ENCODE measurements at regions not wholly inside any gene's neighbourhood (a gene's known extent, or its start where the extent isn't known, plus 50 kb on each side); places are given as distances from the start of the nearest gene placed in this dataset.
"Not testable (repeated sequence)": the region's sequence is repeated elsewhere in the genome, so short reads cannot be mapped to it uniquely, and the experiment has no call there.

DNA sequence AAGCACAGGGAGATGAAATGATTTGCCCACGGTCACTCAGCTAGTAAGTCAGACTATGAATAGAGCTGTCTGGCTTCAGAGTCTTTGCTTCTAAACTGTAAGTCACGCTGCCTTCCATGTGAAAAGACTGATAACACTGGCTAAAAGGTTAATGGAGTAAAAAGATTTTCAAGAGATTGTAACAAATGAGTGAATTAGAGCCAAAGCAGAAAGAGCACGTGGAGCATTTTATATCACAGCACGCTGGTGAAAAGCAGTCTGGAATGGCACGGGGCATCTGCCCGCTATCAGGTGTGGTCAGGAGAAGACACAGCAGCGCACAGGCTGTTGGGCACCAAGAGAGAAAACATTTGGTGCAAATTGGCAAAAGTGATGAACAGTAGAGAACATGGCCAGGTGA is 144.8 kb upstream of the GALNT2 start:
- H3K9me3 ChIP-seq (ENCODE audit: severe bottlenecking), result no peaks in the 10 kb centered on the region
- no peak for DNase-seq
- no peak overlapping the region for H3K4me3 ChIP-seq (ENCODE audit: low read depth, low read length)
- no peaks in the 10 kb centered on the region for H3K27me3 ChIP-seq (ENCODE audit: insufficient read depth, low read depth, severe bottlenecking)
- H3K36me3 ChIP-seq, result no peaks in the 10 kb centered on the region
- TF ChIP-seq, protein P1, sequence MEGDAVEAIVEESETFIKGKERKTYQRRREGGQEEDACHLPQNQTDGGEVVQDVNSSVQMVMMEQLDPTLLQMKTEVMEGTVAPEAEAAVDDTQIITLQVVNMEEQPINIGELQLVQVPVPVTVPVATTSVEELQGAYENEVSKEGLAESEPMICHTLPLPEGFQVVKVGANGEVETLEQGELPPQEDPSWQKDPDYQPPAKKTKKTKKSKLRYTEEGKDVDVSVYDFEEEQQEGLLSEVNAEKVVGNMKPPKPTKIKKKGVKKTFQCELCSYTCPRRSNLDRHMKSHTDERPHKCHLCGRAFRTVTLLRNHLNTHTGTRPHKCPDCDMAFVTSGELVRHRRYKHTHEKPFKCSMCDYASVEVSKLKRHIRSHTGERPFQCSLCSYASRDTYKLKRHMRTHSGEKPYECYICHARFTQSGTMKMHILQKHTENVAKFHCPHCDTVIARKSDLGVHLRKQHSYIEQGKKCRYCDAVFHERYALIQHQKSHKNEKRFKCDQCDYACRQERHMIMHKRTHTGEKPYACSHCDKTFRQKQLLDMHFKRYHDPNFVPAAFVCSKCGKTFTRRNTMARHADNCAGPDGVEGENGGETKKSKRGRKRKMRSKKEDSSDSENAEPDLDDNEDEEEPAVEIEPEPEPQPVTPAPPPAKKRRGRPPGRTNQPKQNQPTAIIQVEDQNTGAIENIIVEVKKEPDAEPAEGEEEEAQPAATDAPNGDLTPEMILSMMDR (IDR thresholded peaks at IDR 0.05; ENCODE audit: low read depth, low read length), result no peak
- no peak overlapping the region for H3K27ac ChIP-seq

DNA sequence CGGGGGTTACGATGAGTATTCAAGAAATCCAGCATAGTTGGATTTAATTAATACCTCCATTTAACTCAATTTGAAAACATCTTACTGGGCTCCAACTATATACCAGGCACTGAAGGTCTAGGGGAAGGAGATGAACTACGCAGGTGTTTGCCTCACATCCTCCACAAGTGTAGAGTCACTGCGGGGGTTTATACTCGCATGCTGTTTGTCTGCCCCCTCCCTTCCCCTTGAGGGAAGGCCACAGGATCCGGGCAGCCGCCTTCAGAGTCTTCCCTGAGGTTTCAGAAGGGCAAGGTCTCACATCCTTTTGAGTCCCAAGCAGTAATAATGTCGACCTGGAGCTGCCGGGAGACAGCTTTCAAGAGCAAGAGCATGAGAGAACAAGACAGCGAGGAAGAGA is 142.4 kb upstream of the GALNT2 start:
- H3K36me3 ChIP-seq, result no peaks in the 10 kb centered on the region
- no peaks in the 10 kb centered on the region for H3K9me3 ChIP-seq (ENCODE audit: severe bottlenecking)
- H3K27me3 ChIP-seq (ENCODE audit: insufficient read depth, low read depth, severe bottlenecking), result no peaks in the 10 kb centered on the region
- no peak for DNase-seq
- no peak overlapping the region for H3K4me3 ChIP-seq (ENCODE audit: low read depth, low read length)
- no peak overlapping the region for H3K27ac ChIP-seq
- TF ChIP-seq, protein P1 (IDR thresholded peaks at IDR 0.05; ENCODE audit: low read depth, low read length), result no peak

DNA sequence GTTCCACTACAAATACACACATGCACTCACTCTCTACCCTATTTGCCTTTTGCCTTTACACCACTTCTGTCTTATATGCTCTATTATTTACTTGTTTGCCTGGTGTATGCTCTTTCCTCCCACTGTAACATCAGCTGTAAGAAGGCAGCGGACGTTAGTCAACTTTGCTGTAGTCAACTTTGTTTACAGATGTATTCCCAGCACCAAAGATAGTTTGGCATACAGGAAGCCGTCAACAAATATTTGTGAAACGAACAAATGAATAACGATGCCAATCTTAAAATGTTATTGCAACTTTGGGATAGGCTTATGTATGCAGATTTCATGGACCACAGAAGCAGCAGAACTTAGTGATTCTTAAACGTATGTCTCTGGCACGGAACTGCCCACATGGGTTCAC is 138.3 kb upstream of the GALNT2 start:
- H3K27ac ChIP-seq, result no peak overlapping the region
- H3K36me3 ChIP-seq, result no peaks in the 10 kb centered on the region
- TF ChIP-seq, protein P1 (IDR thresholded peaks at IDR 0.05; ENCODE audit: low read depth, low read length), result no peak
- H3K4me3 ChIP-seq (ENCODE audit: low read depth, low read length), result no peak overlapping the region
- H3K27me3 ChIP-seq (ENCODE audit: insufficient read depth, low read depth, severe bottlenecking), result no peaks in the 10 kb centered on the region
- no peaks in the 10 kb centered on the region for H3K9me3 ChIP-seq (ENCODE audit: severe bottlenecking)
- DNase-seq, result no peak

DNA sequence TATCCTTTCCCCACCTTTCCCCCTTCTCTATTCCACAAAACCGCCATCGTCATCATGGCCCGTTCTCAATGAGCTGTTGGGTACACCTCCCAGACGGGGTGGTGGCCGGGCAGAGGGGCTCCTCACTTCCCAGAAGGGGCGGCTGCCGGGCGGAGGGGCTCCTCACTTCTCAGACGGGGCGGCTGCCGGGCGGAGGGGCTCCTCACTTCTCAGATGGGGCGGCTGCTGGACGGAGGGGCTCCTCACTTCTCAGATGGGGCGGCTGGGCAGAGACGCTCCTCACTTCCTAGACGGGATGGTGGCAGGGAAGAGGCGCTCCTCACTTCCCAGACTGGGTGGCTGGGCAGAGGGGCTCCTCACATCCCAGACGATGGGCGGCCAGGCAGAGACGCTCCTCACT is 135.3 kb upstream of the GALNT2 start:
- DNase-seq; H3K9me3 ChIP-seq (ENCODE audit: severe bottlenecking); H3K4me3 ChIP-seq (ENCODE audit: low read depth, low read length); H3K27me3 ChIP-seq (ENCODE audit: insufficient read depth, low read depth, severe bottlenecking); H3K27ac ChIP-seq; H3K36me3 ChIP-seq: not testable (repeated sequence)

DNA sequence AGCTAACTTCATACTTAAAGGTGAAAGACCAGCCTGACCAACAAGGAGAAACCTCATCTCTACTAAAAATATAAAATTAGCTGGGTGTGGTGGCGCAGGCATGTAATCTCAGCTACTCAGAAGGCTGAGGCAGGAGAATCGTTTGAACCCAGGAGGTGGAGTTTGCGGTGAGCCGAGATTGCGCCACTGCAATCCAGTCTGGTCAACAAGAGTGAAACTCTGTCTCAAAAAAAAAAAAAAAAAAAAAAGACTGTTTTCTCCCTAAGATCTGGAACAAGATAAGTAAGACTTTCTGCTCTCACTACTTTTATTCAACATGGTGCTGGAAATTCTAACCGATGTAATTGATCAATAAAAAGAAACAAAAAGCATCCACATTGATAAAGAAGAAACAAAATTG is 131.9 kb upstream of the GALNT2 start:
- DNase-seq; H3K9me3 ChIP-seq (ENCODE audit: severe bottlenecking); H3K27ac ChIP-seq; H3K4me3 ChIP-seq (ENCODE audit: low read depth, low read length); H3K27me3 ChIP-seq (ENCODE audit: insufficient read depth, low read depth, severe bottlenecking); H3K36me3 ChIP-seq: not testable (repeated sequence)

DNA sequence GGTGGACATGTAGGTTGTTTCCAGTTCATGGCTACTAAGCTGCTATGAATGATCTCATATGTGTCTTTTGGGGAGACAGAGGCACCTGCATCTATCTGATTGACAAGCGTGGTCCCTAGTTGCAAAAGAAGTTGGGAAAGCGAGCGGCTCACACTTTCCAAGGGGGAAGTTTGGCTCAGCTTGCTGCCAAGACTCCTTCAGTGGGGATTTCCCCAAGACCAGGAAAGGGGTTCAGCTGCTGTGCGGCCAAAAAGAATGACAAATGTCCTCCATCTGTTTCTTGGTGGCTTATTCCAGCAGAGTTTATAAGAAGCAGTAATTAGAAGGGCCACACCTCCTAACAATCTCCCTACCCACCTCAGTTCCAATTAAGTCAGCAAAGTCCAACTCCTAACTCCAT is 128.5 kb upstream of the GALNT2 start:
- no peak overlapping the region for H3K4me3 ChIP-seq (ENCODE audit: low read depth, low read length)
- no peak overlapping the region for H3K27ac ChIP-seq
- DNase-seq, result no peak
- no peaks in the 10 kb centered on the region for H3K9me3 ChIP-seq (ENCODE audit: severe bottlenecking)
- no peaks in the 10 kb centered on the region for H3K36me3 ChIP-seq
- no peaks in the 10 kb centered on the region for H3K27me3 ChIP-seq (ENCODE audit: insufficient read depth, low read depth, severe bottlenecking)
- TF ChIP-seq, protein P1 (IDR thresholded peaks at IDR 0.05; ENCODE audit: low read depth, low read length), result no peak

DNA sequence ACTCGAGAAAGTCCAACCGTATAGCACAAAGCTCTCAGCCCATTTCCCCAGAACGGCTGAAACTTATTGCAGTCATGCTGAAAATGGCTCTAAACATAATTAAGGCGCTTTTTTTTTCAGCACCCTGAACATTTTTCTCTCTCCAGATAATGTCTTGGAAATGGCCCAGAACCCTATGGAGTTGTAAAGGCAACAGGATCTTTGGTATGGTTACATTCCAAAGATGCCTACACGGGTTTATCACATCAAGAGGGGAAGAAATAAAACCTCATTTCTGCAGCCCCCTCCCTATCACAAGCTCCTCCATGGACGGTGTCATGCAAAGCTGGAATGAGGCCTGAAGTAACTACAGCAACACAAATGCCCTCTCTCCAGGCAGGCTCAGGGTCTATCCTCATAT is 126.4 kb upstream of the GALNT2 start:
- H3K27me3 ChIP-seq (ENCODE audit: insufficient read depth, low read depth, severe bottlenecking), result no peaks in the 10 kb centered on the region
- TF ChIP-seq, protein P1 (IDR thresholded peaks at IDR 0.05; ENCODE audit: low read depth, low read length), result no peak

More for the DNA sequence above, 126.4 kb upstream of the GALNT2 start:
- Histone ChIP-seq H3K36me3 (no peaks in the 10 kb centered on the region), H3K9me3 (ENCODE audit: severe bottlenecking) (no peaks in the 10 kb centered on the region), H3K4me3 (ENCODE audit: low read depth, low read length) (no peak overlapping the region), H3K27ac (no peak overlapping the region)
- no peak for DNase-seq

All from WERI-Rb-1 (cell line).